Pancreas (tissue), 10 donors: ENCODE measurements at regions not wholly inside any gene's neighbourhood (a gene's known extent, or its start where the extent isn't known, plus 50 kb on each side); places are given as distances from the start of the nearest gene placed in this dataset.

ENCODE experiments used
- ATAC-seq, 4 donors: fragments of 200-7000 bp; cut with Tn5 transposase; one replicate each; pipeline versions ENCODE4 v1.8.0 to v1.9.1; 2020; ENCODE audit warnings: mild to moderate bottlenecking in 4 of 4, moderate library complexity in 4 of 4
- DNase-seq, 6 donors: peaks; one replicate each; pipeline ENCODE4 v3.0.0-alpha.2; 2020
- FAIRE-seq: peaks from 2 replicates; lab custom pipeline; 2012; peaks lifted over from hg19 to GRCh38; lab: Jason Lieb, UNC
- H3K27ac ChIP-seq, 4 donors: fragments of 200-600 bp; sonication (generic); 1 replicate in 3 of 4; 2 replicates in 1 of 4; pipeline versions ENCODE4 v1.5.0 to v1.8.0; 2020
- H3K27me3 ChIP-seq, 4 donors: fragments of 200-600 bp; one replicate each; pipeline ENCODE4 v1.8.0; 2021
- H3K36me3 ChIP-seq, 3 donors: fragments of 200-600 bp; sonication (generic) in 1 of 3; one replicate each; pipeline versions ENCODE4 v1.5.0 to v1.8.0; 2020 to 2021
- H3K4me1 ChIP-seq, 3 donors: fragments of 200-600 bp; one replicate each; pipeline ENCODE4 v1.8.0; 2021
- H3K4me3 ChIP-seq, 4 donors: fragments of 200-600 bp; sonication (generic) in 2 of 4; one replicate each; pipeline versions ENCODE4 v1.5.0 to v1.8.0; 2020 to 2021
- H3K9me3 ChIP-seq, 4 donors: fragments of 200-600 bp; one replicate each; pipeline ENCODE4 v1.8.0; 2021
- CTCF ChIP-seq, 4 donors: fragments of 200-600 bp; sonication (generic) in 3 of 4; IDR thresholded peaks; one replicate each; pipeline versions ENCODE4 v1.5.0 to v1.8.0; 2021; ENCODE audit warnings: antibody characterized with exemption in 4 of 4
- WGBS, 2 donors: extraction: QIAGEN DNeasy Blood & Tissue Kit; methylation state at CpG; one replicate each; pipeline ENCODE4 v1.1.7; 2013; 5-methylcytosine and 5-hydroxymethylcytosine counted together
- intact Hi-C, 3 donors: fragments of 100-400 bp; cut with DNase I; formaldehyde crosslinking; loops; one replicate each; pipeline versions ENCODE4 v1.11.1 to v1.14.2; 2022
- donor health status: healthy with polysubstance abuse.
- donor health status: DM: no; HTN: no; CAD: no; lungs with moderate emphysema.
- donor health status: DM: no; HTN: no; CAD: no.
- donor health status: control.
- donor health status: control.
- donor health status: Bipolar disorder and iron deficiency.
- donor health status: DM: yes; HTN: yes; CAD: no.
- donor health status: DM: no; HTN: no; CAD: no.
- donor health status: DM: no; HTN: no; CAD: no.
- donor health status: DM: yes; HTN: yes; CAD: no.

- 52 to 75% methylated on average over 5 of the region's 5 CpGs for WGBS, 2 donors
- no peaks in the 10 kb centered on the region for H3K36me3 ChIP-seq
- ATAC-seq (no peak), DNase-seq (no peak), FAIRE-seq (no peak)
- no peaks in the 10 kb centered on the region for H3K4me1 ChIP-seq
- no peak for TF ChIP-seq CTCF (IDR thresholded peaks at IDR 0.05)
- no peak overlapping the region for H3K27ac ChIP-seq
- peaks cover 0 to 8% (median 2%) of the 10 kb centered on the region in 4 donors for H3K27me3 ChIP-seq
- no peak overlapping the region for H3K4me3 ChIP-seq
- no peaks in the 10 kb centered on the region for H3K9me3 ChIP-seq
- intact Hi-C loops, result no loop called here
These were observed 138.4 kb downstream of the BRD1 start for GRCh38 chr22:49689255-49689770.

DNA sequence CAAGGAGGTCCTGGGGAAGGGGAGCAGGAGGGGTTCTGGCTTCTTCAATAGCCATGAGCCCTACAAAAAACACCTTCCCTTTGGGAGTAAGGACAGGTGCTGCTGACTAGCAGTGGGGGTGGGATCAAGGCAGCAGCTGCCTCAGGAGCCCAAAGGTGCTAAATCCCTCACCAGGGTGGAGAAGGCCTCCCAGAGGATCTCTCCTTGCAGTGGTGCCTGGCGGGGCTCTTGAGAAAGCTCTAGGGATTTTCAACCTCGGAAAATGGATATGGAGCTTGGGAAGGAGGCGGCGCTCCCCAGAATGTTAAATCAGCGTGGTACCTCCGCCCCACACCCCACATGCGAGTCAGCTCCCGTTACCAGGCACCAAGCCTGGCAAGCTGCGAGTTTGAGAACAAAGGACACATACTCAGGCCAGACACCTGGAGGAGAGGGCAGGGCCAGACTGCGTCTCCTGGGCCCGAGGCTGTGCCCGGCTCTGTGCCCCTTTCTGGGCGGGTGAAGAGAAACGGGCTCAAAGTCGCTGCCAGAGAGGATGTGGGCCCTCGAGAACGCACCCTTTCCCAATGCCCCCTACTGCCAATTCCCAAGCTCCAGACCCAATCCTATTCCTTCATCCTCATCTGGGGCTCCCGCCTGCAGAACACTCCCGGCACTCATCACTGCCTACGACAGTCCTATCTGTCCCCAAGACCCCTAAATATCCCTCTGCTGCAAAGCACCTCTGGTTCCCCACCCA is 139.0 kb downstream of the BRD1 start:
- FAIRE-seq (no peak), DNase-seq (no peak), ATAC-seq (no peak)
- intact Hi-C loops, result no loop called here
- H3K27me3 ChIP-seq, result peaks cover 0 to 8% (median 2%) of the 10 kb centered on the region in 4 donors
- TF ChIP-seq CTCF (IDR thresholded peaks at IDR 0.05), result no peak
- H3K4me3 ChIP-seq, result no peak overlapping the region
- no peaks in the 10 kb centered on the region for H3K9me3 ChIP-seq
- no peak overlapping the region for H3K27ac ChIP-seq
- no peaks in the 10 kb centered on the region for H3K36me3 ChIP-seq
- no peaks in the 10 kb centered on the region for H3K4me1 ChIP-seq
- 47 to 50% methylated on average over 19 to 20 of the region's 20 CpGs for WGBS, 2 donors

- ATAC-seq (no peak), DNase-seq (no peak), FAIRE-seq (no peak)
- no peaks in the 10 kb centered on the region for H3K9me3 ChIP-seq
- WGBS, 2 donors, result 52 to 62% methylated on average over 24 of the region's 24 CpGs
- peaks cover 0 to 8% (median 2%) of the 10 kb centered on the region in 4 donors for H3K27me3 ChIP-seq
- no peaks in the 10 kb centered on the region for H3K4me1 ChIP-seq
- H3K27ac ChIP-seq, result no peak overlapping the region
- H3K4me3 ChIP-seq, result no peak overlapping the region
- no peaks in the 10 kb centered on the region for H3K36me3 ChIP-seq
- TF ChIP-seq CTCF (IDR thresholded peaks at IDR 0.05), result no peak
- intact Hi-C loops, result no loop called here
These were observed 139.7 kb downstream of the BRD1 start for GRCh38 chr22:49687786-49688515.

- 37 to 47% methylated on average over 3 of the region's 3 CpGs for WGBS, 2 donors
- FAIRE-seq, result no peak
These were observed 140.3 kb downstream of the BRD1 start for GRCh38 chr22:49687333-49687732.

More at GRCh38 chr22:49687333-49687732, 140.3 kb downstream of the BRD1 start:
- DNase-seq (no peak), ATAC-seq (no peak)
- no peak for TF ChIP-seq CTCF (IDR thresholded peaks at IDR 0.05)
- Histone ChIP-seq H3K4me1 (no peaks in the 10 kb centered on the region), H3K36me3 (no peaks in the 10 kb centered on the region), H3K9me3 (no peaks in the 10 kb centered on the region), H3K27me3 (peaks cover 0 to 8% (median 2%) of the 10 kb centered on the region in 4 donors), H3K4me3 (no peak overlapping the region), H3K27ac (no peak overlapping the region)
- intact Hi-C loops, result no loop called here
